Memory B cell (primary cell): ENCODE measurements at regions not wholly inside any gene's neighbourhood (a gene's known extent, or its start where the extent isn't known, plus 50 kb on each side); places are given as distances from the start of the nearest gene placed in this dataset.

ENCODE experiments used
- ATAC-seq: fragments of 150-1000 bp; cut with Tn5 transposase; 2 replicates; pipeline ENCODE4 v1.10.0; 2021; ENCODE audit warnings: low read depth, mild to moderate bottlenecking, moderate library complexity
- DNase-seq, 2 donors: peaks; one replicate each; pipeline ENCODE4 v3.0.0; 2022; ENCODE audit warnings: low spot score in 2 of 2
- H3K27ac Mint-ChIP-seq: one replicate; pipeline ENCODE4 v1.8.0; 2022; ENCODE audit warnings: mild to moderate bottlenecking, moderate library complexity, mixed read lengths
- H3K27me3 Mint-ChIP-seq: one replicate; pipeline ENCODE4 v1.8.0; 2022; ENCODE audit warnings: mixed read lengths
- H3K36me3 Mint-ChIP-seq: one replicate; pipeline ENCODE4 v1.8.0; 2022; ENCODE audit warnings: mild to moderate bottlenecking, mixed read lengths
- H3K4me1 Mint-ChIP-seq: one replicate; pipeline ENCODE4 v1.8.0; 2022; ENCODE audit warnings: mixed read lengths
- H3K4me3 Mint-ChIP-seq: one replicate; pipeline ENCODE4 v1.8.0; 2022; ENCODE audit warnings: mild to moderate bottlenecking, moderate library complexity, mixed read lengths
- H3K9me3 Mint-ChIP-seq: one replicate; pipeline ENCODE4 v1.8.0; 2022; ENCODE audit warnings: mixed read lengths

DNA sequence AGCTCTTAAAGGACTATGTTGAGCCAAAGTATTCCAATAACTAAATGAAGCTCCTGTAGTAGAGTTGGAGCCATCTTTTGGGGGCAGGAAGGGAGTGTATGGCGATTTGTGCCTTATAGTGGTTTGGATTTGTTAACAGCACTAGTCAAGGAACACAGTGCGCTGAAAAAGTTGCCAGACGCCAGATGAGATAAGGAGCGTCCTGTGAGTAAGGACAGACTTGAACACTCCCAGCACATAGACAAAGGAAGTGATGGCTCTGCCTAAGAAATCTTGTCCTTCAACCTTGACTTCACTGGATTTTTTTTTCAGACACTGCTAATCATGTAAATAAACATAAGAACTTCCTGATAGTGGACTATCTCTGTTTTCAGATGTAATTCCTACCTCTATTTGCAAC is 136.9 kb downstream of the TRMT11 start:
- DNase-seq (no peak), ATAC-seq (no peak)
- no peaks in the 10 kb centered on the region for H3K27me3 Mint-ChIP-seq
- H3K4me1 Mint-ChIP-seq: no peaks in the 10 kb centered on the region
- peaks cover 4% of the 10 kb centered on the region for H3K36me3 Mint-ChIP-seq
- no peak overlapping the region for H3K27ac Mint-ChIP-seq
- H3K9me3 Mint-ChIP-seq: no peaks in the 10 kb centered on the region
- no peak overlapping the region for H3K4me3 Mint-ChIP-seq

DNA sequence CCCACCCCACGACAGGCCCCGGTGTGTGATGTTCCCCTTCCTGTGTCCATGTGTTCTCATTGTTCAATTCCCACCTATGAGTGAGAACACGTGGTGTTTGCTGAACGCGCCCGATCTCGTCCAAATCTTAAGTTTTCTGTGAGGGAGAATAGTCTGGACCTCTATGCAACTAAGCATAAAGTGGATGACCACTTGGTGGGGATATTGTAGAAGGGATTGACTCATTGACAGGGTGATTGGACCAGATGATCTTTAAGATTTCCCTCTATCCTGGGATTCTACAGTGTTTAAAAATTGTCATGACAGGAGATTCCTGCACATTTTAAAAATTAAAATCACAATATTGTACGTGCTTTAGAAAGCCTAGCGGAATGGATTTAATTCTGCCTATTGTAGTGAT is 141.3 kb downstream of the TRMT11 start:
- Mint-ChIP-seq H3K4me1 (no peaks in the 10 kb centered on the region), H3K27ac (no peak overlapping the region), H3K4me3 (no peak overlapping the region), H3K27me3 (no peaks in the 10 kb centered on the region), H3K36me3 (peaks cover 19% of the 10 kb centered on the region), H3K9me3 (no peaks in the 10 kb centered on the region)
- ATAC-seq: no peak
- no peak for DNase-seq

DNA sequence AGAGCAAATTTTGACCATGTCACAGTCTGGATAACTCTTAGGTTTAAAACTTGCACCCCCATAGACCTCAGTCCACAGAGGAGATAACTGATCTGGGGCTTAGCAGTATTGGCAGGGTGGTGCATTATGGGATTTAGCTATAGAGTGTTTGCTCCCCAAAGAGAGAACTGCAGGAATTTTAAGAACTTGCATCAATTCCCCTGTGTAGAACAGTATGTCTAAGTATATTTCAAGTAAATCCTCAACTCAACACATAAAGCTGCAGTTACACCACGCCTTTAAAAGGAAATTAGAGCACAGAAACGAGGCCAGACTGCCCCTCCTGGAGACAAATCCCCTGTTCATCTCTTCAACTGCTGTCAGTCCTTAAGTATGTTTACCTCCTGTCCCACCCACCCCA is 144.9 kb downstream of the TRMT11 start:
- no peaks in the 10 kb centered on the region for H3K27me3 Mint-ChIP-seq
- peaks cover 32% of the 10 kb centered on the region for H3K36me3 Mint-ChIP-seq
- DNase-seq: no peak
- no peak overlapping the region for H3K4me3 Mint-ChIP-seq
- no peak overlapping the region for H3K27ac Mint-ChIP-seq
- ATAC-seq: no peak
- H3K9me3 Mint-ChIP-seq: peaks cover 13% of the 10 kb centered on the region
- no peaks in the 10 kb centered on the region for H3K4me1 Mint-ChIP-seq

DNA sequence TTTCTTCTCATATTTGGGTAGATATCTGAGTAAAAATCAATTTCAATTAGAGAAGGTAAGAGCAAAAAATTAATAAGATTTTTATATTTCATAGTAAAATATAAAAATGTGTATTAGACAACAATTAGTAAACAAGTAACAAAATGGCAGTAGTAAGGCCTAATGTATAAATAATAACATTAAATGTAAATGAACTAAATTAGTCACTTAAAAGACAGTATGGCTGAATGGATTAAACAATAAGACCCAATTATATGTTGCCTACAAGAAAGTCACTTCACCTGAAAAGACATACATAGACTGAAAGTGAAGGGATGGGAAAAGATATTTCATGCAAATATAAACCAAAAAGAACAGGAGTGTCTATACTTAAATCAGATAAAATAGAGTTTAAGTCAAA is 147.6 kb downstream of the TRMT11 start:
- Mint-ChIP-seq H3K4me3 (no peak overlapping the region), H3K4me1 (no peaks in the 10 kb centered on the region), H3K27me3 (no peaks in the 10 kb centered on the region), H3K36me3 (peaks cover 31% of the 10 kb centered on the region), H3K9me3 (peaks cover 15% of the 10 kb centered on the region), H3K27ac (no peak overlapping the region)
- ATAC-seq (no peak), DNase-seq (no peak)

DNA sequence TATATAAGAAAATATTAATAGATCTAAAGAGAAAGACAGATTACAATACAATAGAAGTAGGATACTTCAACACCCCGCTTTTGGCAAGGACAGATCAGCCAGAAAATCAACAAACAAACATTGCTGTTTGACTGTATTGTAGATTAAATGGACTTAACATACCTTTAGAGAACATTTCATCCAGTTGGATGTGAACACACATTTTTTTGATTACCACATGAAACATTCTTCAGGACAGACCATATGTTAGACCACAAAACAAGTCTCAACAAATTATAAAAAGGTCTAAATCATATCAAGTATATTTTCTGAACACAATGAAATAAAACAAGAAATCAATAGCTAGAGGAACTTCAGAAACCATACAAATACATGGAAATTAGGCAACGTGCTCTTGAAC is 148.2 kb downstream of the TRMT11 start:
- DNase-seq (no peak), ATAC-seq (no peak)
- Mint-ChIP-seq H3K4me1 (no peaks in the 10 kb centered on the region), H3K27me3 (no peaks in the 10 kb centered on the region), H3K4me3 (no peak overlapping the region), H3K27ac (no peak overlapping the region), H3K9me3 (peaks cover 15% of the 10 kb centered on the region), H3K36me3 (peaks cover 29% of the 10 kb centered on the region)

DNA sequence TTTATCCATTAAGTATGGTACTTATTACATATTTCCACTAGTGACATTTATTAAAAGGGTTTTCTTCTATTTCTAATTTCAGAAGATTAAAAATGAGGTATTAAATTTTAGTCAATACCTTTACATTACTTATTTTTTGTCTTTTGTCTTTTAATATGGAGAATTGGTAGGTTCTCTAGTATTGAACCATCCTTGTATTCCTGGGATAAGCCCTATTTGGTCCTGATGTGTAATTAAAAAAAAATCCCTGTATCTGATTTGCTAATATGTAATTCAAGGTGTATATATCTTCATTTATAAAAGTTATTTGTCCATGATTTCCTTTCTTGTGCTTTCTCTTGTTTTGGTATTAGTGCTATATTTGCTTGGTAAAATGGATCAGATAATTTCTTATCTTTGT is 153.7 kb downstream of the TRMT11 start:
- H3K27me3 Mint-ChIP-seq: no peaks in the 10 kb centered on the region
- H3K9me3 Mint-ChIP-seq: peaks cover 9% of the 10 kb centered on the region
- no peak overlapping the region for H3K4me3 Mint-ChIP-seq
- DNase-seq (no peak), ATAC-seq (no peak)
- peaks cover 12% of the 10 kb centered on the region for H3K36me3 Mint-ChIP-seq
- no peak overlapping the region for H3K27ac Mint-ChIP-seq
- H3K4me1 Mint-ChIP-seq: no peaks in the 10 kb centered on the region

DNA sequence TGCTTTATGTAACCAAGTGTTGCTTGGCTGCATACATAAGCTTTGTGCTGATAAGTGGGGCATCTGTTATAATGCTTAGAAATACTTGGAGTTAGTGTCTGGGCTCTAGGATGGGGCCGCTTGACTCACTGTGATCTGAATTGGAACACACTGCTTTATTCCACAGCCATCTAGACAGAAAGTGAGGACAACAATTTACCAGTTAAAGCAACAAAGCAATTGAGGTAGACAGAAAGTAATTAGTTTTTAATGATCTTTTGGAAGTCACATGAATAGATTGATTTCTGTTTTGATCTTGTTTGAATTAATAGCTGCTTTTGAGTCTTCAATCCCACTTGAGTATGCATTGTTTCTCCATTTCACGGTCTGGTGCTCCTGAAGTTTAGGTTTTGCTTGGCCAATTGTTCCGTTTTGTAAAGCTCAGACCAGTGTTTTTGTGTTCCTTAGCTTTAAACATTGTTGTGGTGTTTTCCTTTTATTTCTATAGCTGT is 157.5 kb downstream of the TRMT11 start:
- Mint-ChIP-seq H3K9me3 (no peaks in the 10 kb centered on the region), H3K4me3 (no peak overlapping the region), H3K27ac (no peak overlapping the region), H3K27me3 (no peaks in the 10 kb centered on the region), H3K4me1 (no peaks in the 10 kb centered on the region), H3K36me3 (peaks cover 2% of the 10 kb centered on the region)
- DNase-seq (no peak), ATAC-seq (no peak)

DNA sequence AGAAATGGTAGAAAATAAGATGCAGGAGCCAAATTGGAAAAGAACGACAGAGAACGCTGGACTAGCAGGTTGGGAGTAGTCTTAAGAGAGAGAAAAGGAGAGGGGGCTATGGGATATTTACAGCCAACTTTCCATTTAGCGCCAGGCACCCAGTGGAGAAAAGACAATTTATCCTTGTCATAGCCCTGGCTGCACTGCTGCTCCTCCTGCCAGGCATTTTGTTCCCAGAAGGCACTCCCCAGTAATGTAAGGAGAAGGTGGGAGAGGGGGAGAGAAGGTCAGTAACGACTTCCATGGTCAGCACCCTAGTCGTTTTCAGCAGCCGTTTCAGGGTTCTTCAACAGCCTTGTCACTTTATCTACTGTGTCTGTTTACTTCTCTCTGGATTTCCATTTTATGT is 159.0 kb downstream of the TRMT11 start:
- no peak overlapping the region for H3K27ac Mint-ChIP-seq
- no peak for ATAC-seq
- H3K4me3 Mint-ChIP-seq: no peak overlapping the region

DNA sequence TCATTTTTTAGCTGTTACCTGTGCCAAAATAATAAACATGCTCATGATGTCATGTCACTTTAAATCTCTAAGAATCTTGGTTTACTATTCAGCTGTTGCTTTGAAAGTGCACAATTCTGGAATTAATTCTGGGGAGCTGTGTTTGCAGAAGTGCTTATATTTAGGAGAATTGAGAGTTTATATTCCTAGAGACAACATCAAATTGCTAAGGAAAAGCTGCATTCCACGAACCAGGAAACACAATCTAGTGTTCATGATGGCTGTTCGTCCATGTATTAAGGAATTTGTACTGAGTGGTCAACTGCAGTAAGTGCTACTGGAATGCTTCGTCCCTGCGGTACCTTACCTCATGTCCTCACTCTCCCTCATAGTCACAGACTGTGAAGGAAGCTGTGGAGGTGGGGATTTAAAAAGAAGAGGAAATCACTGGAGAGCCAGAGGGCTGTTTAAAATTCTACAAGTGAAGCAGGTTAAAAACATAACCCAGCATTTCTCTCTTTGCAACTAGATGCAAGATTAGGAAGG is 161.0 kb downstream of the TRMT11 start:
- ATAC-seq: no peak
- no peaks in the 10 kb centered on the region for H3K27me3 Mint-ChIP-seq
- no peaks in the 10 kb centered on the region for H3K9me3 Mint-ChIP-seq
- no peak for DNase-seq
- no peaks in the 10 kb centered on the region for H3K36me3 Mint-ChIP-seq
- H3K4me1 Mint-ChIP-seq: no peaks in the 10 kb centered on the region
- H3K27ac Mint-ChIP-seq: no peak overlapping the region
- no peak overlapping the region for H3K4me3 Mint-ChIP-seq

More for the DNA sequence above, 159.0 kb downstream of the TRMT11 start:
- no peaks in the 10 kb centered on the region for H3K27me3 Mint-ChIP-seq
- H3K36me3 Mint-ChIP-seq: no peaks in the 10 kb centered on the region
- H3K4me1 Mint-ChIP-seq: no peaks in the 10 kb centered on the region
- DNase-seq: no peak
- H3K9me3 Mint-ChIP-seq: no peaks in the 10 kb centered on the region

DNA sequence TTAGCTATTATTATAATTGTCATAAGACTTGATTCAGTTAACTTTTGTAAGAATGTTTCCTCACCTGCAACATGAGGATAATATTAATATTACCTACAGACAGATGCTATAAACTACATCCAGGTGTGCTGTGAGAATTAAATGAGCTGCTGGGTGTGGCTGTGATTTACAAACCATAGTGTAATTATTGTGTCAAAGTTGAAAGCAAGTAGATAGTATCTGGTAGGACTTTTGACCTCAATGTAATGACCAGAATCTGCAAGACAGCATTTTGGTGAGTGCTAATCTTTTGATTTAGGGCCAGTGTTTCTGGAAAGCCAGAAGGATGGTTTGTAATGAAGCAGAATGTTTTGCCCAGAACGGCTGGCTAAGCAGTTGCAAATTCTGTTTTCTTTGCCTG is 162.5 kb downstream of the TRMT11 start:
- Mint-ChIP-seq H3K27me3 (no peaks in the 10 kb centered on the region), H3K9me3 (no peaks in the 10 kb centered on the region), H3K4me1 (no peaks in the 10 kb centered on the region), H3K27ac (no peak overlapping the region), H3K36me3 (no peaks in the 10 kb centered on the region), H3K4me3 (no peak overlapping the region)
- ATAC-seq (no peak), DNase-seq (no peak)

DNA sequence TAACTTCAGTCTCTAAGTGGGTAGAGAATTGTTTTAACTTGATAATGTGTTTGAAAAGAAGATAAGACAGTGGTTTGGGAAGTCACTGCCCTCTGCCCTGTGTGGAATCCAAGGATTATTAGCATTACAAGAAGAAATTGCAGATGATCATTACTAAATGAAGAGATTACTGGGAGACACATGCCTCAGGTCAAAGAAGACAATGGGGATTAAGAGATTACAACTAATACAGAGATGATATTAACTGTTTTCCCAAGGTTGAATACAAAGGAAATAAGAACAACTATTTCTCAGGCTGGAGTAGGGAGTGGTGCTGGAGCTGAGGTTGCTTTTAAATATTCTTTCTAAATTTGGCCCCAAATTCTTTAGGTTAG is 166.0 kb downstream of the TRMT11 start:
- Mint-ChIP-seq H3K36me3 (no peaks in the 10 kb centered on the region), H3K4me3 (no peak overlapping the region), H3K27ac (no peak overlapping the region), H3K27me3 (no peaks in the 10 kb centered on the region), H3K9me3 (no peaks in the 10 kb centered on the region), H3K4me1 (peaks cover 5% of the 10 kb centered on the region)
- ATAC-seq (no peak), DNase-seq (no peak)

DNA sequence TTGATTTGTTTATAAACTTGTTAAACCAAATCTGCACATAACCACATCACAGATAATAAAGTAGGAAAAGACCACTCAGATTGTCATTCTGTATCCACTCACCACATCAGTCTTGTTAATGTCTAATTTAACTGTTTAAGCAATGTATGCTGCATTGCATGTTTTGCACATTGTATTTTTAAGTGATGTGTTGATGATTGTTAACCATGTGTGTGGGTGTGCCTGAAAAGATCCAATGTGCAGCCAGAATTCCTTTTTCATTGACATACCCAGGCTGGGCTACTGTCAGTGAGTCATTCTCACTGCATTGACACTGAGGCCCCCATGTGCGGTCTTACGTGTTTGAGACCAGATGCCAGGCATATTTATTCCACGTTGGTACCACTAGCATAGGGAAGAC is 167.3 kb downstream of the TRMT11 start:
- Mint-ChIP-seq H3K27ac (no peak overlapping the region), H3K36me3 (no peaks in the 10 kb centered on the region), H3K9me3 (no peaks in the 10 kb centered on the region), H3K4me1 (peaks cover 6% of the 10 kb centered on the region), H3K4me3 (no peak overlapping the region), H3K27me3 (no peaks in the 10 kb centered on the region)
- ATAC-seq (no peak), DNase-seq (no peak)

DNA sequence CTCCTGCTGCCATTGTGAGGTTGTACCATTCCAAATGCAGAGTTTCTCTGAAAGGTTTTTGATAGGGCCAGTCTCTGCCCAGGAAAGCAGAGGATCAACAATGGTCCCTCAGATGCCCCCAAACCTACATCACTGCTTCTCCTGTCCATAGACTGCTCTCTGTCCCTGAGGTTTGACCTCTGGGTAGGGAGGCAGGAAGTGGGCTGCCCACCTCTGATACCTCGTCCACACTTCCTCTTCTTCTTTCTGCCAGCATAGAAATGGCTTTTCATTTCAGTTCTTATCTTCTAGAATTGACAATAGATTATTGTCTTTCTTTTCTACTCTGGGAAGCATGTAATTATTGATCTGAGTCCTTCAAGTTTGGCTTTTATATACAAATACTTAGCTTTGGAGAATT is 170.6 kb downstream of the TRMT11 start:
- H3K4me1 Mint-ChIP-seq: peaks cover 6% of the 10 kb centered on the region
- H3K4me3 Mint-ChIP-seq: no peak overlapping the region
- H3K36me3 Mint-ChIP-seq: peaks cover 7% of the 10 kb centered on the region
- ATAC-seq: no peak
- no peak for DNase-seq
- no peaks in the 10 kb centered on the region for H3K27me3 Mint-ChIP-seq
- H3K27ac Mint-ChIP-seq: no peak overlapping the region
- H3K9me3 Mint-ChIP-seq: no peaks in the 10 kb centered on the region

DNA sequence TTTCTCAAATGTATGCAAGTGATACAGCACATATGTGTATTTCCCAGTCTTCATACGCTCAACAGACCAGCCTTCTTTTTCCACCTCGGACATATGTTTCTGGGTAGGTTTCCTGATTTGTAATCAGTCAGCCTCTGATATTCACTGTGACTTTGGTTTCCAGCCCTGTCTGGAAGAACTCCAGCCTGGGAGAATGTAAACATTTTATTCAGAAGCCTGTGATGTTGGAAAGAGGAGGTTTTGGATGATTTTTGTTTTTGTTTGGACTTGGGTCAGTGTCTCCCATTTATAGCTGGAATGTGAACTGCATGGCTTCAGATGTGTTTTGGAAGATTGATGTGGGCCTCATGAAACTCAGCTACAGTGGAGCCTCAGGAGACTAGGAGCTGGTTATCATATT is 172.2 kb upstream of the CENPW start:
- H3K27ac Mint-ChIP-seq: no peak overlapping the region
- peaks cover 12% of the 10 kb centered on the region for H3K9me3 Mint-ChIP-seq
- no peaks in the 10 kb centered on the region for H3K27me3 Mint-ChIP-seq
- no peak for DNase-seq
- ATAC-seq: no peak
- H3K4me3 Mint-ChIP-seq: no peak overlapping the region
- H3K36me3 Mint-ChIP-seq: peaks cover 13% of the 10 kb centered on the region
- no peaks in the 10 kb centered on the region for H3K4me1 Mint-ChIP-seq

DNA sequence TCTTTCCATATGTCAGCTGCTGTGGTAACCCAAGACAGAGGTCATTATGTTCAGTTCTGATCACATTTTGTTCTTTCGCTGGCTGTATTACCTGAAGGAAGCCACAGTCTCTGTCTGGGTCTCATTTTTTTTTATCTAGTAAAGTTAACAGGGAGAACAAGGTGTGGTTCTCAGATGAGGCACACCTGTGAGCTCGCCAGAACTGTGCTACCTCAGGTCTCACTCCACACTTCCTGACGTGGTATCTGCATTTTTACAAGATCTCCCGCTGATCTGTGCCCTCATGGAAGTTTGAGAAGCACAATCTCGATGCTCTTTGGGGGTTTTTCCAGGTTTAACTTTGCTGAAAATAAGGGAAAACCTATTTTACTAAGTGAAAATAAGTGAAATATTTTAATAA is 169.5 kb upstream of the CENPW start:
- Mint-ChIP-seq H3K27ac (no peak overlapping the region), H3K27me3 (no peaks in the 10 kb centered on the region), H3K9me3 (peaks cover 5% of the 10 kb centered on the region), H3K36me3 (peaks cover 5% of the 10 kb centered on the region), H3K4me3 (no peak overlapping the region), H3K4me1 (no peaks in the 10 kb centered on the region)
- ATAC-seq (no peak), DNase-seq (no peak)
